Psoas muscle (tissue), 7 donors: ENCODE measurements at regions not wholly inside any gene's neighbourhood (a gene's known extent, or its start where the extent isn't known, plus 50 kb on each side); places are given as distances from the start of the nearest gene placed in this dataset.

Source experiments
- ATAC-seq, 4 donors: fragments of 200-7000 bp; cut with Tn5 transposase; one replicate each; pipeline ENCODE4 v1.9.1; 2020; ENCODE audit warnings: moderate library complexity in 3 of 4, mild to moderate bottlenecking in 2 of 4
- DNase-seq, 2 donors: peaks; one replicate each; pipeline ENCODE4 v3.0.0-alpha.2; 2020
- H3K27ac ChIP-seq: fragments of 200-600 bp; one replicate; pipeline ENCODE4 v1.8.0; 2022
- H3K27me3 ChIP-seq, 3 donors: fragments of 200-600 bp in 1 of 3; one replicate each; pipeline versions ENCODE4 v1.6.1 to v1.8.0; 2013 to 2022; ENCODE audit warnings: low read length in 2 of 3, mild to moderate bottlenecking in 2 of 3, moderate library complexity in 1 of 3; ENCODE audit not compliant: insufficient read depth in 3 of 3
- H3K36me3 ChIP-seq, 2 donors: fragments of 200-600 bp in 1 of 2; one replicate each; pipeline versions ENCODE4 v1.6.1 to v1.8.0; 2013 to 2022; ENCODE audit warnings: low read depth in 1 of 2, mild to moderate bottlenecking in 1 of 2, moderate library complexity in 1 of 2; ENCODE audit not compliant: insufficient read depth in 1 of 2
- H3K4me1 ChIP-seq: fragments of 200-600 bp; one replicate; pipeline ENCODE4 v1.8.0; 2022
- H3K4me3 ChIP-seq: fragments of 200-600 bp; one replicate; pipeline ENCODE4 v1.8.0; 2022; ENCODE audit warnings: mild to moderate bottlenecking
- H3K9me3 ChIP-seq: fragments of 200-600 bp; one replicate; pipeline ENCODE4 v1.8.0; 2022
- WGBS, 3 donors: extraction: QIAGEN DNeasy Blood & Tissue Kit; methylation state at CpG; one replicate each; pipeline versions ENCODE4 v1.1.6 to v1.1.7; 2013; 5-methylcytosine and 5-hydroxymethylcytosine counted together
- intact Hi-C, 2 donors: fragments of 100-400 bp; cut with DNase I; formaldehyde crosslinking; loops; one replicate each; pipeline versions ENCODE4 v1.11.0 to v1.14.2; 2022
- TF ChIP-seq, protein P1 (sequence below): fragments of 200-600 bp; IDR thresholded peaks from one replicate; pipeline ENCODE4 v1.8.0; 2022; ENCODE audit warnings: antibody characterized with exemption
- donor health status: healthy with polysubstance abuse.
- donor health status: DM: no; HTN: no; CAD: no; lungs with moderate emphysema.
- donor health status: Bipolar disorder and iron deficiency.
- donor health status: healthy.
- donor health status: DM: yes; HTN: yes; CAD: no.
- donor health status: DM: no; HTN: no; CAD: no.
- donor health status: DM: yes; HTN: yes; CAD: no.

DNA sequence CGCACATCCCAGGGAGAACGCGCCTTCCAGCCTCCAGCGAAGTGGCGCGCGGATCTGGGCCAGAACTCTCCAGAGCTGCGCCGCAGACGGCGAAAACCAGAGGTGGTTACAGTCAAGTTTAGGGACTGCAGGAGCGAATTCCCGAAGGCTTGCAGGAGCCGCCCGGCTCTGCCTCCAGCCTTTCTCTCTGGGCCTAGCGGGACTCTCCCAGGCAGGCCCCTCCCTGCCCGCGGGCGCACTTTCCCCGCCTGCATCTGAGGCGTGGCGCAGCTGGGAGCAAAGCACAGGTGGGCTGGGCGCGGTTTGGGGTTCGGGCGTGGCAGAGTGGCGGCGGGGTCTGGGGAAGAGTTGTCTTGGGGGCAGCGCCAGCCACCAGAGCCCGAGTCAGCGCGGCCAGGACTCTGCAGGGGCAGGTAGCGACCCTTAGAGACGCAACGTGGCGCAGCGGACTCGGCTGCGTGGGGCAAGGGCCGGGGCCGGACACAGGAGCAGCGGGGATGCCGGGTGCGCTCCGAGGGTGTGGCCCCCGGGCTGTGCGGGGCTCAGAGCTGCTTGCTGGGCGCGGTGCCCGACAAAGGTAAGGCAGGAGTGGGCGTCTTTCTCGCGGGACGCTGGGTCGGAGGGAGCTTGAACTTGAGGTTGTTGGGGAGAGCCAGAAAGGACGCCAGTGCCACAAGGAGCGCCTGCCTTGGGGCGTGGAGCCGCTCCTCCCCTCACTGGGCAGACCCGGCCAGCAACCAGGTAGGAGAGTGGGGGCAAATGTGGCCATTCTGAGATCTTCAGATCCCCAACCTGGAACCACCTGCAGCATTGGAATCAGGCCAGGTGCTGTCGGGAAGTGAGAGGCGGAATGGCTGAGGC is 1126.0 kb downstream of the AACS start:
- TF ChIP-seq, protein P1, sequence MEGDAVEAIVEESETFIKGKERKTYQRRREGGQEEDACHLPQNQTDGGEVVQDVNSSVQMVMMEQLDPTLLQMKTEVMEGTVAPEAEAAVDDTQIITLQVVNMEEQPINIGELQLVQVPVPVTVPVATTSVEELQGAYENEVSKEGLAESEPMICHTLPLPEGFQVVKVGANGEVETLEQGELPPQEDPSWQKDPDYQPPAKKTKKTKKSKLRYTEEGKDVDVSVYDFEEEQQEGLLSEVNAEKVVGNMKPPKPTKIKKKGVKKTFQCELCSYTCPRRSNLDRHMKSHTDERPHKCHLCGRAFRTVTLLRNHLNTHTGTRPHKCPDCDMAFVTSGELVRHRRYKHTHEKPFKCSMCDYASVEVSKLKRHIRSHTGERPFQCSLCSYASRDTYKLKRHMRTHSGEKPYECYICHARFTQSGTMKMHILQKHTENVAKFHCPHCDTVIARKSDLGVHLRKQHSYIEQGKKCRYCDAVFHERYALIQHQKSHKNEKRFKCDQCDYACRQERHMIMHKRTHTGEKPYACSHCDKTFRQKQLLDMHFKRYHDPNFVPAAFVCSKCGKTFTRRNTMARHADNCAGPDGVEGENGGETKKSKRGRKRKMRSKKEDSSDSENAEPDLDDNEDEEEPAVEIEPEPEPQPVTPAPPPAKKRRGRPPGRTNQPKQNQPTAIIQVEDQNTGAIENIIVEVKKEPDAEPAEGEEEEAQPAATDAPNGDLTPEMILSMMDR: no peak
- intact Hi-C loops: no loop called here
- 6 to 8% (median 7%) methylated on average over 52 to 62 of the region's 62 CpGs for WGBS, 3 donors
- H3K9me3 ChIP-seq: no peaks in the 10 kb centered on the region
- H3K27ac ChIP-seq: no peak overlapping the region
- no peaks in the 10 kb centered on the region for H3K36me3 ChIP-seq
- H3K4me1 ChIP-seq: no peaks in the 10 kb centered on the region
- DNase-seq: no peak
- no peak overlapping the region for H3K4me3 ChIP-seq
- peaks cover 0 to 15% (median 10%) of the 10 kb centered on the region in 3 donors for H3K27me3 ChIP-seq
- no peak for ATAC-seq

DNA sequence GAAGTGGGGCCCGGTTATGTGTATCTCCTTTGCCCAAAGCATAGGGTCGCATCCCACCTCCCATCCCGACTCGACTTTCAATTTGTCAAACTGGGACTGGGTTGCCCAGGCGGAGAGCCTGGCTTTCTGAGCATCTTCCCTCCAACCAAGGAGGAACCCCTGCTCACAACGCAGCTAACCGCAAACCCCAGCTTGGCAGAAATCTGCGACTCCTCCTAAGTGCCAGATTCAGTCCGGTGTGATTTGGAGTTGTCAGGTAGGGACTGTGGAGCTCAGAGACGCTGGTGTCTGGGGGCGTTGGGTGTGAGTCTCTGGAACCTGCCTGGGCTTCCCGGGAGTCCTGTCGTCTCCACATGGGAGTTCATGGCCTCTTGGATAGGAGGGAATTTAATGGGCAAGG is 1126.7 kb downstream of the AACS start:
- WGBS, 3 donors: 76 to 84% (median 83%) methylated on average over 13 of the region's 13 CpGs
- Histone ChIP-seq H3K4me3 (no peak overlapping the region), H3K27me3 (peaks cover 0 to 15% (median 10%) of the 10 kb centered on the region in 3 donors), H3K4me1 (no peaks in the 10 kb centered on the region), H3K9me3 (no peaks in the 10 kb centered on the region), H3K36me3 (no peaks in the 10 kb centered on the region), H3K27ac (no peak overlapping the region)
- intact Hi-C loops: no loop called here
- DNase-seq: no peak
- no peak for ATAC-seq
- TF ChIP-seq, protein P1: no peak

- DNase-seq: no peak
- no peak for ATAC-seq
- Histone ChIP-seq H3K4me3 (no peak overlapping the region), H3K9me3 (no peaks in the 10 kb centered on the region), H3K27ac (no peak overlapping the region), H3K36me3 (no peaks in the 10 kb centered on the region), H3K4me1 (no peaks in the 10 kb centered on the region), H3K27me3 (peaks cover 0 to 15% (median 9%) of the 10 kb centered on the region in 3 donors)
- intact Hi-C loops: no loop called here
- 80 to 85% (median 81%) methylated on average over 1 of the region's 1 CpG for WGBS, 3 donors
- TF ChIP-seq, protein P1: no peak
These were observed 1128.0 kb downstream of the AACS start for GRCh38 chr12:126193190-126193589.

DNA sequence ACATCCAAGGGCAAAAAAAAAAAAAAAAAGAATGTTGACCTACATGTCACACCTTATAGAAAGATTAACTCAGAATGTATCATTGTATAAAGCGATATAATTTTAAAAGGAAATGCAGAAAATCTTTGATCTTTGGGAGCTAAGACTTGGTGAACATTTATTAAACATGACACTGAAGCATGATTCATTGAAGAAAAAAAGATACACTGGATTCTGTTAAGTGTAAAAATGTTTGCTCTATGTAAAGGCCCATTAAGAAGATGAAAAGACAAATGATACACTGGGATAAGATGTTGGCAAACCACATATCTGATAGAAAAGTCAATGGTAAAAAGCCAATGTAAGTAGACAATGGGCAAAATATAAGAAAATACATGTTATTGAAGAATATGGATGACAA is 1131.0 kb downstream of the AACS start:
- Histone ChIP-seq H3K27me3 (peaks cover 0 to 4% (median 4%) of the 10 kb centered on the region in 3 donors), H3K9me3 (no peaks in the 10 kb centered on the region), H3K4me1 (no peaks in the 10 kb centered on the region), H3K27ac (no peak overlapping the region), H3K36me3 (no peaks in the 10 kb centered on the region), H3K4me3 (no peak overlapping the region)
- ATAC-seq (no peak), DNase-seq (no peak)
- TF ChIP-seq, protein P1: no peak
- 90 to 100% (median 98%) methylated on average over 1 of the region's 1 CpG for WGBS, 3 donors
- intact Hi-C loops: no loop called here

GRCh38 chr12:126198516-126198915 is 1133.3 kb downstream of the AACS start:
- Histone ChIP-seq H3K36me3 (no peaks in the 10 kb centered on the region), H3K4me1 (no peaks in the 10 kb centered on the region), H3K27ac (no peak overlapping the region), H3K9me3 (no peaks in the 10 kb centered on the region), H3K27me3 (no peaks in the 10 kb centered on the region), H3K4me3 (no peak overlapping the region)
- TF ChIP-seq, protein P1: no peak
- intact Hi-C loops: no loop called here
- WGBS, 3 donors: 26 to 38% (median 29%) methylated on average over 1 of the region's 1 CpG
- no peak for ATAC-seq
- DNase-seq: no peak
